ENCODE measurements at regions not wholly inside any gene's neighbourhood (a gene's known extent, or its start where the extent isn't known, plus 50 kb on each side); places are given as distances from the start of the nearest gene placed in this dataset.

GRCh38 chr2:136496966-136497365 lies 268.4 kb upstream of the THSD7B start:
- Mint-ChIP-seq H3K36me3 (ENCODE audit: insufficient read depth in 1 of 3, low read depth in 3 of 3) (no peaks in the 10 kb centered on the region; a peak in 1 of 7 replicates), H3K27ac (no peak overlapping the region; a peak in 1 of 7 replicates), H3K9me3 (no peaks in the 10 kb centered on the region; a peak in 2 of 5 replicates), H3K4me1 (peaks cover 0 to 1% of the 10 kb centered on the region in 2 experiments; a peak in 1 of 4 replicates), H3K27me3 (ENCODE audit: low read depth) (peaks cover 76% of the 10 kb centered on the region), H3K4me3 (no peak overlapping the region)
- no peak overlapping the region for H4K8ac ChIP-seq (replicated peaks; ENCODE audit: insufficient read length, low read depth, low read length)
- H3K23ac ChIP-seq (ENCODE audit: insufficient read length, low read depth, low read length): no peak overlapping the region
- H3K9me3 ChIP-seq (ENCODE audit: control insufficient read depth, low read depth, low read length): no peaks in the 10 kb centered on the region
- no peak overlapping the region for H3K27ac ChIP-seq (ENCODE audit: insufficient read length, low read depth, low read length)
- no peak overlapping the region for H2BK12ac ChIP-seq (ENCODE audit: insufficient read length, low read depth, low read length)
- WGBS (ENCODE audit: extremely low coverage, insufficient read length, low lambda C conversion rate): no CpG with 5 or more reads among the region's 5 CpGs
- H3K79me2 ChIP-seq (ENCODE audit: insufficient read depth, low read length): no peaks in the 10 kb centered on the region
- H4K91ac ChIP-seq (ENCODE audit: insufficient read length, low read depth, low read length): no peak overlapping the region
- H3K14ac ChIP-seq (ENCODE audit: insufficient read depth, low read length): no peak overlapping the region
- no peak for TF ChIP-seq CTCF (conservative IDR thresholded peaks at IDR 0.05)
- no peak overlapping the region for H4K5ac ChIP-seq (ENCODE audit: insufficient read length, low read depth, low read length)
- no peak overlapping the region for H2BK20ac ChIP-seq (ENCODE audit: low read depth, low read length, poor library complexity, severe bottlenecking)
- H2BK15ac ChIP-seq (ENCODE audit: low read depth, low read length): no peak overlapping the region
- H3K4me2 ChIP-seq (ENCODE audit: insufficient read depth, insufficient read length, low read length): no peak overlapping the region
- no peak overlapping the region for H3K18ac ChIP-seq (ENCODE audit: insufficient read length, low read depth, low read length)
- H3K79me1 ChIP-seq (ENCODE audit: insufficient read depth, low read depth, low read length, poor library complexity, severe bottlenecking): no peaks in the 10 kb centered on the region
- H3K23me2 ChIP-seq (ENCODE audit: insufficient read length, low read depth, low read length, poor library complexity, severe bottlenecking): no peaks in the 10 kb centered on the region
- H2BK5ac ChIP-seq (ENCODE audit: insufficient read length, low read length): no peak overlapping the region
- DNase-seq: no peak
- H3K4ac ChIP-seq (ENCODE audit: low read depth, low read length): no peak overlapping the region
- no peak overlapping the region for H2AK5ac ChIP-seq (ENCODE audit: insufficient read length, low read length)
- H4K20me1 ChIP-seq (ENCODE audit: control insufficient read depth, insufficient read depth, insufficient read length): no peaks in the 10 kb centered on the region
- H3K56ac ChIP-seq (ENCODE audit: insufficient read length, low read depth, low read length): no peak overlapping the region
- no peak overlapping the region for H3T11ph ChIP-seq (ENCODE audit: low read length)
- no peak overlapping the region for H2BK120ac ChIP-seq (ENCODE audit: low read depth, low read length, poor library complexity, severe bottlenecking)
- H3K4me1 ChIP-seq (ENCODE audit: insufficient read depth, low read length): no peaks in the 10 kb centered on the region
- H3K9ac ChIP-seq (ENCODE audit: extremely low read depth, insufficient read length, low read length): no peak overlapping the region
- no peak overlapping the region for H2AFZ ChIP-seq (ENCODE audit: low read length)
- H3K27me3 ChIP-seq (ENCODE audit: insufficient read depth, low read length): no peaks in the 10 kb centered on the region
